ENCODE measurements at regions not wholly inside any gene's neighbourhood (a gene's known extent, or its start where the extent isn't known, plus 50 kb on each side); places are given as distances from the start of the nearest gene placed in this dataset.

- TF ChIP-seq, protein P1, sequence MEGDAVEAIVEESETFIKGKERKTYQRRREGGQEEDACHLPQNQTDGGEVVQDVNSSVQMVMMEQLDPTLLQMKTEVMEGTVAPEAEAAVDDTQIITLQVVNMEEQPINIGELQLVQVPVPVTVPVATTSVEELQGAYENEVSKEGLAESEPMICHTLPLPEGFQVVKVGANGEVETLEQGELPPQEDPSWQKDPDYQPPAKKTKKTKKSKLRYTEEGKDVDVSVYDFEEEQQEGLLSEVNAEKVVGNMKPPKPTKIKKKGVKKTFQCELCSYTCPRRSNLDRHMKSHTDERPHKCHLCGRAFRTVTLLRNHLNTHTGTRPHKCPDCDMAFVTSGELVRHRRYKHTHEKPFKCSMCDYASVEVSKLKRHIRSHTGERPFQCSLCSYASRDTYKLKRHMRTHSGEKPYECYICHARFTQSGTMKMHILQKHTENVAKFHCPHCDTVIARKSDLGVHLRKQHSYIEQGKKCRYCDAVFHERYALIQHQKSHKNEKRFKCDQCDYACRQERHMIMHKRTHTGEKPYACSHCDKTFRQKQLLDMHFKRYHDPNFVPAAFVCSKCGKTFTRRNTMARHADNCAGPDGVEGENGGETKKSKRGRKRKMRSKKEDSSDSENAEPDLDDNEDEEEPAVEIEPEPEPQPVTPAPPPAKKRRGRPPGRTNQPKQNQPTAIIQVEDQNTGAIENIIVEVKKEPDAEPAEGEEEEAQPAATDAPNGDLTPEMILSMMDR (conservative IDR thresholded peaks at IDR 0.05), result no peak
- no peak for TF ChIP-seq ZFX (IDR thresholded peaks at IDR 0.05)
These were observed 254.6 kb upstream of the NT5E start for GRCh38 chr6:85195243-85195642.

Measured in C4-2B (cell line).